GM10248 (cell line): ENCODE measurements at regions not wholly inside any gene's neighbourhood (a gene's known extent, or its start where the extent isn't known, plus 50 kb on each side); places are given as distances from the start of the nearest gene placed in this dataset.

ENCODE experiments used
- CTCF ChIA-PET: fragments of 300-600 bp; sonication (Branson Sonifier 250); formaldehyde crosslinking; extraction: SDS; loops from one replicate; lab custom pipeline; 2021; ENCODE audit warnings: antibody characterized with exemption; lab: Yijun Ruan, JAX
- POLR2A ChIA-PET: fragments of 350-650 bp; sonication (Branson Sonifier 250); formaldehyde crosslinking; extraction: SDS; loops from one replicate; lab custom pipeline; 2020; ENCODE audit warnings: antibody characterized with exemption; lab: Yijun Ruan, JAX
- DNase-seq: peaks from one replicate; pipeline ENCODE4 v3.0.0; 2012; ENCODE audit errors: extremely low spot score
- TF ChIP-seq, protein P1 (sequence below): IDR thresholded peaks from 2 replicates; pipeline ENCODE4 v1.5.1; 2012; ENCODE audit warnings: mild to moderate bottlenecking, low read depth; ENCODE audit errors: extremely low read depth, missing control alignments, control extremely low read depth

DNA sequence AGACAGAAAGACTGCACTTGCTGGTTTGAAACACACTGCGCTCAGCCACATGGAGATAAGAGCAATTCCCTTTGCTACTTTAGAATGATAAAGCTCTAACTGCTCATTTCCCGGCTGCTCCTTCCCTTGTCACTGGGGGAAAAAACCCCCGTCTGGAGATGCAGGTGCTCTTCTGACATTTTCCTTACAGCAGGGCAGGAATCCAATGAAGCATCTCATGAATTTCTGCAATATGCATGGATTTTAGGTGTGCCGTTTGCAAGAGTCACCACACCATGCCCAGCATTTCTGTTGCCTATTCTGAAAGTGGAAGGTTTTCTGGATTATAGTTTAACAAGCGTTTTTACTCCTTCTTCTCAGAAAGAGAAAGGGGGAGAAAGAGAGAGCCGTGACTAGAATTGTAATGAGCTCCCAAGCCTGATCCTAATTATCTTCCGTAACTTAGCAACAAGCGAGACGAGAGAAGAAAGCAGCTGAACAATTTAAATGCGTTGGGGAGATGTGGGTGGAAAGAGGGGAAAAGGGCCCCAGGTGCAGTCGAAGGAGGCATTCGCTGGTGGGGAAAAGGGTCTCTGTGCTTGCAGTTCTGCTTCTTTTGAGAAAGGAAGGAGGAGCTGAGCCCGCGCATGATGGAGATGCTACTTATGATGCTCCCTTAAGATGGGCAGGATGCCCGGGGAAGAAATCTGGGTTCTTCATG lies 76.6 kb upstream of the SPATA13 start:
- ChIA-PET POLR2A (no interaction called here), CTCF (interaction anchor here (1.2 to 2.3 kb wide), 3 partner anchors 10 to 162 kb away, joined by 3 to 6 read pairs (median 3); no protein-coding TSS in a partner anchor)
- no peak for DNase-seq
- TF ChIP-seq, protein P1, sequence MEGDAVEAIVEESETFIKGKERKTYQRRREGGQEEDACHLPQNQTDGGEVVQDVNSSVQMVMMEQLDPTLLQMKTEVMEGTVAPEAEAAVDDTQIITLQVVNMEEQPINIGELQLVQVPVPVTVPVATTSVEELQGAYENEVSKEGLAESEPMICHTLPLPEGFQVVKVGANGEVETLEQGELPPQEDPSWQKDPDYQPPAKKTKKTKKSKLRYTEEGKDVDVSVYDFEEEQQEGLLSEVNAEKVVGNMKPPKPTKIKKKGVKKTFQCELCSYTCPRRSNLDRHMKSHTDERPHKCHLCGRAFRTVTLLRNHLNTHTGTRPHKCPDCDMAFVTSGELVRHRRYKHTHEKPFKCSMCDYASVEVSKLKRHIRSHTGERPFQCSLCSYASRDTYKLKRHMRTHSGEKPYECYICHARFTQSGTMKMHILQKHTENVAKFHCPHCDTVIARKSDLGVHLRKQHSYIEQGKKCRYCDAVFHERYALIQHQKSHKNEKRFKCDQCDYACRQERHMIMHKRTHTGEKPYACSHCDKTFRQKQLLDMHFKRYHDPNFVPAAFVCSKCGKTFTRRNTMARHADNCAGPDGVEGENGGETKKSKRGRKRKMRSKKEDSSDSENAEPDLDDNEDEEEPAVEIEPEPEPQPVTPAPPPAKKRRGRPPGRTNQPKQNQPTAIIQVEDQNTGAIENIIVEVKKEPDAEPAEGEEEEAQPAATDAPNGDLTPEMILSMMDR = no peak

DNA sequence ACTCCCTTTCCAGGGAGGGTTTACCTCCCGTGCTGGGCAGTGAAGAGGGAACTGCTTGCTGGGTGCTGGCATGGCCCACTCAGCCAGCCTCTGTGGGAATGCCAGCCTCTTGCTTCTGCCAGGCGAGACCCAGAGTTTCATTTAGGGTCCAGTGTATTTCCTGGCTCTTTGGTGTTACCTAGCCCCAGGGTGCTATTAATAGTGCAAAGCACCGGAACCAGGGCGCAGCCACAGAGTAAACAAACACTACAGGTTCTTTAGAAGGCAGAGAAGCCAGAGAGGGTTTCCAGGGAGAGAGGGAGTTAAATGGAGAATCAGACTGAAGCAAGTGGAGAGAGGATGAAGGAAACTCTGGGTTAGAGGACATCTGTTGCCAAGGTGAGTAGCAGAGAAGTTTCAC lies 74.9 kb upstream of the SPATA13 start:
- TF ChIP-seq, protein P1 = no peak
- DNase-seq = no peak
- POLR2A ChIA-PET = no interaction called here
- CTCF ChIA-PET = no interaction called here

- ChIA-PET CTCF (no interaction called here), POLR2A (no interaction called here)
- TF ChIP-seq, protein P1 = no peak
- DNase-seq = no peak
These were observed 73.9 kb upstream of the SPATA13 start for GRCh38 chr13:24086642-24087041.

DNA sequence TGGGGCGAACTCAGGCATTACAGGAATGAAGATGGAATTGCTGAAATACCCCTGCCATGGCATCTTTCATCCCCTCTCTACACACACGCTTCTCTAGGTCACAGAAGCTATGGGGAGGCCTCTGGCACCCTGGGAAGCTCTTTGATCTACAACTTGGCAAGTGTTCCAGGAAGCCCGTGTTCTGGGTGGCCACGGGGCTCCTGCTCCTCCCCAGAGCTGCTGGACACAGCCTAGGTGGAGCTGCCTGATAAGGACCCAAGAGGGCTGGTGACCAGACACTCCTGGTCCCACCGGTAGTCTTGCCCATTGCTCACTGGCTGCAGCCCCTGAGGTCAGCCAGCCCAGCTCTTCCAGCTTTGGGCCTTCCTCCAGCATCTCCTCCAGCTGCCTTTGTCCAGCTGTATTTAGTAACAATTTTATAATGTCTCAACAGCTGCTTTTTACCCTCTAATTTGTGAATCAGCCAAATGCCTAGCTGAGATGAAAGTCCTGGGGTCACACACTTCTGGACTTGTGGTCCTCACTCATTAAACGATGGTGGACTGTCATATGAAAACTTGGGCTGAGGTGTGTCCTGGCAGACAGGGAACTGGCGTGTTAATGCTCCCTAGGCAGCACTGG lies 72.8 kb upstream of the SPATA13 start:
- DNase-seq = no peak
- ChIA-PET CTCF (interaction anchor here (1.3 to 1.9 kb wide), 2 partner anchors 10 to 18 kb away, joined by 3 to 4 read pairs; no protein-coding TSS in a partner anchor), POLR2A (no interaction called here)
- TF ChIP-seq, protein P1 = no peak

- DNase-seq = no peak
These were observed 70.5 kb upstream of the SPATA13 start for GRCh38 chr13:24090049-24090448.

DNA sequence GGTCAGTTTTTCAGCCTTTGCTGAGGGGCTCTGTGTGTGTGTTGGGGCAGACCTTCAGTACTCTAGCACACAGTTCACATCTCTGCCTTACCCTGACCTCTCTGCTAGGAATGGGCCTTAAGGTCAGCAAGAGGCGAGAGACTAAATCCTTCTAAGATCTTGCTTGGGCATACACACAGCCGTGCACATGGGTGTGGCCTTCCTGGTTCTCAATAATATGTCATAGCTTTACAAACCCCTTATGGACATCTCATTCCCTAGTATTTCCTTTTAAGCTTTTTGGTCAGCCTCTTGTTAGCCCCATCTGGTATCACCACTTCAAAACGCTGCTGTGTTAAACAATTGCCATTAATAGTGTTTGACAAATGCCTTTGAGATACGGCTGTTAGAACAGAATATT lies 69.4 kb upstream of the SPATA13 start:
- TF ChIP-seq, protein P1 = no peak
- DNase-seq = no peak
- CTCF ChIA-PET = interaction anchor here (1.1 to 1.5 kb wide), 3 partner anchors 9 to 54 kb away, joined by 3 to 4 read pairs (median 3); no protein-coding TSS in a partner anchor
- POLR2A ChIA-PET = interaction anchor here (0.6 kb wide), 1 partner anchor 13 kb away, joined by 3 read pairs; no protein-coding TSS in a partner anchor

More at GRCh38 chr13:24090049-24090448, 70.5 kb upstream of the SPATA13 start:
- TF ChIP-seq, protein P1 = no peak
- POLR2A ChIA-PET = no interaction called here
- CTCF ChIA-PET = interaction anchor here (1.1 to 1.5 kb wide), 2 partner anchors 23 to 55 kb away, joined by 3 read pairs; no protein-coding TSS in a partner anchor
